Amniotic stem cell (primary cell): ENCODE measurements at regions not wholly inside any gene's neighbourhood (a gene's known extent, or its start where the extent isn't known, plus 50 kb on each side); places are given as distances from the start of the nearest gene placed in this dataset.
"Not testable (repeated sequence)": the region's sequence is repeated elsewhere in the genome, so short reads cannot be mapped to it uniquely, and the experiment has no call there.

ENCODE experiments used
- DNase-seq: peaks from one replicate; lab custom pipeline; 2025; lab: John Stamatoyannopoulos, UW

DNA sequence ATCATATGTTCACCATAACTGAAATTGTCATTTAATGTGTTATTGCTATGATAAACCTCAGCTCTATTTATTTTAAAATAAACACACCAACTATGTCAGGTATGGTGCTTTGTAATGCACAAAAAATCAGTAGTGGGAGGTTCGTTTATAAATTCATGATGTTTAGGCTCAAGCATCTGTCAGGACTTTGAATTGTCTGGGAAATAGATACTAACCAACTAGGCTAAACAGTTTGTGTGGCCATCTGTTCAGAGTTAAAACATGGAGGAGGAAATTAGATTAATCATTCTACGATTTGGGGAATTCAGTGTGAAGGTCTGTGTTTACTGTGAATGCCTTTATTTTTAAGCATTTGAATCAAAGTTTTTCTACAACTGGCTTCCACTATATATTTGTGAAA lies 212.6 kb upstream of the FZD8 start:
- no peak for DNase-seq

DNA sequence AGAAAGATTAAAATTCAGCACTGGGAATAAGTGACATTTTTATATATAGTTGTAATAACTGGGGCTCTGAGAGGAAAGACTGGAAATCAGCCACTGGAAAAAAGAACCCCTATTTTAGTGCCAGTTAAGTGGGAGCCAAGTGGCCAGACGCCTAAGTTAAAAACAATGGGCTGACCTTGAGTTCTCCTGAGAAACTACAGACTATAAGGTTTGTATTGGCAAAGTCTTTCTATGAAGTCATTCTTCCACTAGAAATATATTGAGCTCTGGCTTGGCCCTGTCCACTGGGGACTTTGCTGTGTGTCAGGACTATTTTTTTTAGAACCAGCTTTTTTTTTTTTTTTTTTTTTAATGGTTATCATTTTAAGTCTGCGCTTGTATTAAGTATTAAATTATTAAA lies 210.6 kb upstream of the FZD8 start:
- DNase-seq: no peak

GRCh38 chr10:35848412-35848811 lies 206.3 kb upstream of the FZD8 start:
- no peak for DNase-seq

DNA sequence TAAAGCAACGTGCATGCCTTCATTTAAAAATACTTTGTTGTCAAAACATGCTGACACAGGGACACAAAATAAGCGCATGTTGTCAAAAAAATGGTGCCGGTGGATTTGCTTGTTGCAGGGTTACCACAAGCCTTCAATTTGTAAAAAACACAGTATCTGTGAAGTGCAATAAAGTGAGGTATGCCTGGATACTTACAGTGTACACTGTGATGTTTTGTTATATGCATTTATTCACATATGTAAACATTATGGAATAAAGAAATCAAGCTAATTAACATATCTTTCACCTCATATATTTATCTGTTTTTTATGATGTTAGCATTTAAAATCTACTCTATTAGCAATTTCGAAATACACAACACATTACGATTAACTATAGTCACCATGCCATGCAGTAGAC lies 202.6 kb upstream of the FZD8 start:
- DNase-seq: no peak

GRCh38 chr10:35843524-35844181 lies 201.6 kb upstream of the FZD8 start:
- no peak for DNase-seq

- no peak for DNase-seq
These were observed 196.0 kb upstream of the FZD8 start for GRCh38 chr10:35838054-35838453.

- DNase-seq: no peak
These were observed 193.4 kb upstream of the FZD8 start for GRCh38 chr10:35835545-35835944.

DNA sequence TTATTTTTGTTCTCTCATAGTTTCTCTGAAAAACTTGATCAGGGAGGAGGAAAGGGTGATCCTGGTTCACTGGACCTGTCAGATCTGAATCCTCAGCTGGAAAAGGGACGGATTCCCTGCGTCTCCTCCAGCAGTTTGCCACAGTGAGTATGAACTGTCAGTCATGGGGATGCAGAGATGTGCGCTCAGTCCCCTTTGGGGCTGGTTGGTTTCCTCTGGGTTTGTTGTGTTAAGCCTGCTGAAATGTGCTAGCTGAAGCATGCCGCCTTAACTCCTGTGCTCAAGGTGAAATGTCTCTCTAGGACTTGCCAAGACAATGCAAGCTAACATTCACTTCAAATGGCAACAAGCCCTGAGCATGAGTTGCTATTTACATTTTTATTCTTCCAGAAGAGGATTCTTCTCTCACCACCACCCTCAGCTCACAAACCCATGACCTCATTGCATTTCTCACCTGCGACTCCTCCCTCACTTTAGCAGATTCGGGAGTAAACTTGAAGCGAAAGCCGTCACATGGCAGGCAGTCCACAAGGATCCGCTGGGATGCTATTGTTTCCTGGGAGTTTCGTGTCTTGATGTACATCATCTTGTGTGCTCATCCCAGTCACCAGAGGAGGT lies 192.9 kb upstream of the FZD8 start:
- no peak for DNase-seq

DNA sequence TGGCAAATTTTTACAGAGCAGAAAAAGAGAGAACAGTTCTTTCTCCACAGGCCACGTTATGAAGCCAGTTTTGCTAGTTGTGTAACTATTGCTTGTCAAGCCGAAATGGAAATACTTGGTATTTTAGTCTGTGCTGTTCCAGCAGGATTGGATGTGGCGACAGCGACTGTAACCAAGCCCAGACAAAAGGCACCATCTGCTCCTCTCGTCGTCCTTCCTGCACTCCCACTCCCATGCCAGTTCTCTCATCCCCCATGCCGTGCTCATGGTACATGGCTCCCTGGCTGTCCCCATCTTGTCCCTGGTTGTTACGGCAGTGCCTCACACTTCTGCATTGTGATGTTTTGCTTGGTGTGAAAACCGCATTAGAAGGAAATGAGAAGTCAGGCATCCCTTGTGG lies 185.7 kb upstream of the FZD8 start:
- DNase-seq: no peak

DNA sequence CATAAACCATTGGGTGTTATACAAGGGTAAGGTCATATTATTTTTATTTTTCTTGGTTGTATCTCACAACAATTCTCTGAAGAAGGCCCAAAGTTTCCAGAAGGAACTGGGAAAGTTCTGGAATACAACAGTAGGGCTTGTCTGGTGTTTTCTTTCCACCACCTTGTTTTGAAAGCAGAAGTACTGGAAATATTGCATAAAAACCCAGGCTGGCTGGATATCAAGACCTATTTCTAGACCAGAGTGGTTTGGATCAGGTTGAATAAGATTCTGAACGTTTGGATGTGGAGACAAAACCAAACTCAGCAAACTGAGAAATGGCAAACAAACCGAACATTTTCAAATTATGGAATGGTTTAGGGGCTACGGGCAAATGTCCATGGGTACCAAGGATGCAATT lies 182.6 kb upstream of the FZD8 start:
- DNase-seq: no peak

DNA sequence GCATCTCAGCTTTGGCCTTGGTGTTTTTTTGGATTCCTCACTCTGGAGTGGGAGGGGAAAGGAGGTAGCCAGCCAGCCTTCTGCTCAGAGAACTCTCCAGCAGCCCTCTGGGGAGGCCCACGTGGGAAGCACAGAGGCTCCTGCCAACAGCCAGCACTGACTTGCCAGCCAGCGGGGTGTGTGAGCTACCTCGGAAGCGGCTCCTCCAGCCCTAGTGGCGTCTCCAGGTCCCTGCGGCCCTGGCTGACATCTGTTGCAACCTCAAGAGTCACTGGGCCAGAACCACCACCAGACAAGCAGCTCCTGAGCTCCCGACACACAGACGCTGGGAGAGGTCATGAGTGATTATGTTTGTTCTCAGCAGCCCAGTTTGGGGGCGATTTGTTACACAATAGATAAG lies 180.2 kb upstream of the FZD8 start:
- DNase-seq: no peak

GRCh38 chr10:35821339-35821911 lies 179.3 kb upstream of the FZD8 start:
- no peak for DNase-seq

DNA sequence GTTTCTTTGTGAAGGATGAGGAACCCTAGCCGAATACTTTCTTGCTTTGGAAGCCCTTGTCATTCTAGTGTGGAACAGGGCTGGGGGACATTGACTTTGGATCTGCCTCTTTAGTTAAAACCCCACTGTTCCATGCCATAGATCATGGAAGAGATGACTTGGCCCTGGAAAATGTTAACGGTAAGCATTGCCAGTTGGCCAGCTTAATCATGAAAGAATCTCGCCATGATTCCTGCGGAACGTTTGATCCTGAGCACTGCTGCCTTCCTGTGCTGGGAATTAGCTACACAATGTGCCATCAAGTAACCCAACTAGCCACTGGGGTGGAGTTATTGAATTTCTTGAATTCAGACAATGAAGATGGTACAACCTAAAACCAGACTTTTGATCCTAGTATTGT lies 177.6 kb upstream of the FZD8 start:
- no peak for DNase-seq

- DNase-seq: no peak
These were observed 176.9 kb upstream of the FZD8 start for GRCh38 chr10:35819011-35819410.

- DNase-seq: not testable (repeated sequence)
These were observed 175.0 kb upstream of the FZD8 start for GRCh38 chr10:35817109-35817508.

DNA sequence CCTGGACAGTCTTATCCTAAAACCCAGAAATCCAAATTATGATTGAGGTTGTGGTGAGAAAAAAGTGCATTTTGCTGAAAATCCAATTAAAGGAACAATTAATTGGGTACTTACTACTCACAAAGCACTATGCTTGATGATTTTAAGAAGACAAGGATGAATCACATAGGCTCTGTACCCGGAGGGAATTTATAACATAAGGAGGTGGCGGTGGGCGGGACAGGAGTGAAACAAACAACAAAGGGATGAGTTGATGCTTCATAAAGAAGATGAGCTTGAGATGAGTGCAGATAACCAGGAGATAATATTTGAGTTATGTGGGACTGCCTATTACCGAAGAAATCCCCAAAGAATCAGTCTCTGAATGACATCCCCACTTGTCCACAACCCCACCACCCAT lies 171.1 kb upstream of the FZD8 start:
- no peak for DNase-seq

DNA sequence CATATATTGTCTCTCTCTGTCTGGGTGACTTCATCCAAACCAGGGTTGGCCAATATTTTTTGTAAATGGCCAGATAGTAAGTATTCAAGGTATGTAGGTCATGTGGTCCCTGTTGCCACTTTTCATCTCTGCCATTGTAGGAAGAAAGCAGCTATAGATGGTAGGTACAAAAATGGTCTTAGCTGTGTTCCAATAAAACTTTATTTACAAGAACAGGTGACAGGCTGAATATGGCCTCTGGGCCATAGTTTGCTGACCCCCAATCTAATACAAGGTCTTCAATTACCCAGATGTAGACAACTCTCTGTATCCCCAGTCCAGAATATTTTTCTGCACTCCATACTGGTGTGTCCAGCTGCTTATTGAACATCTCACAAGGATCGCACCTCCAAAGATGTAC lies 166.2 kb upstream of the FZD8 start:
- no peak for DNase-seq

- no peak for DNase-seq
These were observed 160.9 kb upstream of the FZD8 start for GRCh38 chr10:35803046-35803445.

DNA sequence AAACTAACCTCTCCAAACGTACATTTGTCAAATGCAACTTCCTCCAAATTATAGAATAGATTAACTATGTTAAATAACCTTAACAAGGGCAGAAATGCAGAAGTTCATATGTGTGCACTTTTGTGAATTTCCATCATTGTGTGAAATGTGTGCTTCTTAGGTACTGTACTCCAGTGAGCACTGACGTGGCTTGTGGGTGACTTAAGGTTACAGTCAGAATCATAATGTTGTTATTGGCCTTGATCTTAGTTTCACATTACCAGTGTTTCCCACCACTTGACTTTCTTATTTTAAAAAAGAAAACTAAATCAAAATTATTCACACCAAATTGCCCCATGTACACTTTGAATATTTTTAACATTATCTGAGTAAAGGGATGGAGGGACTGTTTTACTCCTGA lies 155.1 kb upstream of the FZD8 start:
- no peak for DNase-seq

- DNase-seq: no peak
These were observed 153.2 kb upstream of the FZD8 start for GRCh38 chr10:35795131-35795824.

GRCh38 chr10:35794703-35795102 lies 152.6 kb upstream of the FZD8 start:
- no peak for DNase-seq

GRCh38 chr10:35792291-35792690 lies 150.2 kb upstream of the FZD8 start:
- no peak for DNase-seq

GRCh38 chr10:35789996-35790395 lies 147.9 kb upstream of the FZD8 start:
- no peak for DNase-seq
